ENCODE measurements at regions not wholly inside any gene's neighbourhood (a gene's known extent, or its start where the extent isn't known, plus 50 kb on each side); places are given as distances from the start of the nearest gene placed in this dataset.

GRCh38 chr13:85461621-85462020 lies 337.6 kb downstream of the SLITRK6 start:
- Histone ChIP-seq H3K9me3 (ENCODE audit: low read depth) (no peaks in the 10 kb centered on the region), H3K4me3 (no peak overlapping the region), H3K4me1 (ENCODE audit: insufficient read depth) (no peaks in the 10 kb centered on the region), H3K9me2 (ENCODE audit: insufficient read depth) (no peaks in the 10 kb centered on the region), H3K9ac (no peak overlapping the region), H4K20me1 (ENCODE audit: insufficient read depth) (no peaks in the 10 kb centered on the region), H3K79me2 (ENCODE audit: insufficient read depth) (no peaks in the 10 kb centered on the region), H3K27me3 (replicated peaks; ENCODE audit: insufficient read depth) (no peaks in the 10 kb centered on the region), H2AFZ (no peak overlapping the region), H3K4me2 (ENCODE audit: unreplicated experiment) (no peak overlapping the region), H3K27ac (no peak overlapping the region), H3K36me3 (ENCODE audit: low read depth) (no peaks in the 10 kb centered on the region), H3F3A (ENCODE audit: insufficient read depth) (no peaks in the 10 kb centered on the region)
- TF ChIP-seq EZH2phosphoT487 (IDR thresholded peaks at IDR 0.05; ENCODE audit: insufficient read depth, low read depth) (no peak), EZH2 (IDR thresholded peaks at IDR 0.05; ENCODE audit: insufficient read depth, poor library complexity, severe bottlenecking) (no peak)
- 2 to 4% methylated on average over 1 of the region's 1 CpG for WGBS, 2 experiments (ENCODE audit: low coverage in 1 of 2, low lambda C conversion rate in 2 of 2, missing lambda C conversion rate in 2 of 2)
- in situ Hi-C loops (cut with MboI): no loop called here
- no peak for DNase-seq

GRCh38 chr13:85445534-85445933 lies 353.7 kb downstream of the SLITRK6 start:
- no peak overlapping the region for H2AFZ ChIP-seq
- no peaks in the 10 kb centered on the region for H3K9me2 ChIP-seq (ENCODE audit: insufficient read depth)
- TF ChIP-seq EZH2phosphoT487 (IDR thresholded peaks at IDR 0.05; ENCODE audit: insufficient read depth, low read depth) (no peak), EZH2 (IDR thresholded peaks at IDR 0.05; ENCODE audit: insufficient read depth, poor library complexity, severe bottlenecking) (no peak)
- H3K9ac ChIP-seq: no peak overlapping the region
- no peak overlapping the region for H3K4me2 ChIP-seq (ENCODE audit: unreplicated experiment)
- H3K36me3 ChIP-seq (ENCODE audit: low read depth): no peaks in the 10 kb centered on the region
- H3F3A ChIP-seq (ENCODE audit: insufficient read depth): no peaks in the 10 kb centered on the region
- H3K27ac ChIP-seq: no peak overlapping the region
- no peaks in the 10 kb centered on the region for H3K4me1 ChIP-seq (ENCODE audit: insufficient read depth)
- in situ Hi-C loops (cut with MboI): no loop called here
- H3K9me3 ChIP-seq (ENCODE audit: low read depth): peaks cover 3% of the 10 kb centered on the region
- no peaks in the 10 kb centered on the region; the same call in 1 of the 2 replicates for H4K20me1 ChIP-seq (ENCODE audit: insufficient read depth)
- no peak overlapping the region for H3K4me3 ChIP-seq
- no peaks in the 10 kb centered on the region for H3K27me3 ChIP-seq (replicated peaks; ENCODE audit: insufficient read depth)
- no peak for DNase-seq
- no peaks in the 10 kb centered on the region for H3K79me2 ChIP-seq (ENCODE audit: insufficient read depth)

GRCh38 chr13:85441975-85442374 lies 357.2 kb downstream of the SLITRK6 start:
- Histone ChIP-seq H4K20me1 (ENCODE audit: insufficient read depth) (no peaks in the 10 kb centered on the region), H3K27ac (no peak overlapping the region), H3K79me2 (ENCODE audit: insufficient read depth) (no peaks in the 10 kb centered on the region), H3K4me3 (no peak overlapping the region), H3K36me3 (ENCODE audit: low read depth) (no peaks in the 10 kb centered on the region), H3K4me2 (ENCODE audit: unreplicated experiment) (no peak overlapping the region), H3F3A (ENCODE audit: insufficient read depth) (no peaks in the 10 kb centered on the region), H3K4me1 (ENCODE audit: insufficient read depth) (no peaks in the 10 kb centered on the region), H3K9ac (no peak overlapping the region), H2AFZ (no peak overlapping the region), H3K9me2 (ENCODE audit: insufficient read depth) (no peaks in the 10 kb centered on the region), H3K27me3 (replicated peaks; ENCODE audit: insufficient read depth) (no peaks in the 10 kb centered on the region), H3K9me3 (ENCODE audit: low read depth) (peaks cover 5% of the 10 kb centered on the region)
- in situ Hi-C loops (cut with MboI): no loop called here
- TF ChIP-seq EZH2phosphoT487 (IDR thresholded peaks at IDR 0.05; ENCODE audit: insufficient read depth, low read depth): no peak
- no peak for TF ChIP-seq EZH2 (IDR thresholded peaks at IDR 0.05; ENCODE audit: insufficient read depth, poor library complexity, severe bottlenecking)
- WGBS, 2 experiments (ENCODE audit: low coverage in 1 of 2, low lambda C conversion rate in 2 of 2, missing lambda C conversion rate in 2 of 2): 73 to 82% methylated on average over 1 of the region's 1 CpG
- DNase-seq: no peak

GRCh38 chr13:85441364-85441763 lies 357.9 kb downstream of the SLITRK6 start:
- 32 to 44% methylated on average over 12 of the region's 12 CpGs for WGBS, 2 experiments (ENCODE audit: low coverage in 1 of 2, low lambda C conversion rate in 2 of 2, missing lambda C conversion rate in 2 of 2)
- H3K9me3 ChIP-seq (ENCODE audit: low read depth): peaks cover 2% of the 10 kb centered on the region

GRCh38 chr13:85436029-85436428 lies 363.2 kb downstream of the SLITRK6 start:
- H3F3A ChIP-seq (ENCODE audit: insufficient read depth): no peaks in the 10 kb centered on the region
- H4K20me1 ChIP-seq (ENCODE audit: insufficient read depth): no peaks in the 10 kb centered on the region

More at GRCh38 chr13:85441364-85441763, 357.9 kb downstream of the SLITRK6 start:
- Histone ChIP-seq H3K4me1 (ENCODE audit: insufficient read depth) (no peaks in the 10 kb centered on the region), H3K4me2 (ENCODE audit: unreplicated experiment) (no peak overlapping the region), H4K20me1 (ENCODE audit: insufficient read depth) (no peaks in the 10 kb centered on the region), H3K36me3 (ENCODE audit: low read depth) (no peaks in the 10 kb centered on the region), H3K27ac (no peak overlapping the region), H3K27me3 (replicated peaks; ENCODE audit: insufficient read depth) (no peaks in the 10 kb centered on the region), H2AFZ (no peak overlapping the region), H3F3A (ENCODE audit: insufficient read depth) (no peaks in the 10 kb centered on the region), H3K4me3 (no peak overlapping the region), H3K9me2 (ENCODE audit: insufficient read depth) (no peaks in the 10 kb centered on the region), H3K9ac (no peak overlapping the region), H3K79me2 (ENCODE audit: insufficient read depth) (no peaks in the 10 kb centered on the region)
- TF ChIP-seq EZH2phosphoT487 (IDR thresholded peaks at IDR 0.05; ENCODE audit: insufficient read depth, low read depth): no peak
- TF ChIP-seq EZH2 (IDR thresholded peaks at IDR 0.05; ENCODE audit: insufficient read depth, poor library complexity, severe bottlenecking): no peak
- no peak for DNase-seq
- in situ Hi-C loops (cut with MboI): no loop called here

More at GRCh38 chr13:85436029-85436428, 363.2 kb downstream of the SLITRK6 start:
- Histone ChIP-seq H2AFZ (no peak overlapping the region), H3K79me2 (ENCODE audit: insufficient read depth) (no peaks in the 10 kb centered on the region), H3K36me3 (ENCODE audit: low read depth) (no peaks in the 10 kb centered on the region), H3K27ac (no peak overlapping the region), H3K9ac (no peak overlapping the region), H3K4me3 (no peak overlapping the region), H3K27me3 (replicated peaks; ENCODE audit: insufficient read depth) (no peaks in the 10 kb centered on the region), H3K9me3 (ENCODE audit: low read depth) (peaks cover 2% of the 10 kb centered on the region), H3K9me2 (ENCODE audit: insufficient read depth) (no peaks in the 10 kb centered on the region), H3K4me2 (ENCODE audit: unreplicated experiment) (no peak overlapping the region), H3K4me1 (ENCODE audit: insufficient read depth) (no peaks in the 10 kb centered on the region)
- 36 to 46% methylated on average over 1 of the region's 1 CpG for WGBS, 2 experiments (ENCODE audit: low coverage in 1 of 2, low lambda C conversion rate in 2 of 2, missing lambda C conversion rate in 2 of 2)
- in situ Hi-C loops (cut with MboI): no loop called here
- TF ChIP-seq EZH2phosphoT487 (IDR thresholded peaks at IDR 0.05; ENCODE audit: insufficient read depth, low read depth) (no peak), EZH2 (IDR thresholded peaks at IDR 0.05; ENCODE audit: insufficient read depth, poor library complexity, severe bottlenecking) (no peak)
- DNase-seq: no peak
